GM13977 (cell line): ENCODE measurements at regions not wholly inside any gene's neighbourhood (a gene's known extent, or its start where the extent isn't known, plus 50 kb on each side); places are given as distances from the start of the nearest gene placed in this dataset.
A peak's percentile ranks its signal among the peaks of the same experiment; 100 is the strongest.

ENCODE experiments used
- DNase-seq: peaks from one replicate; pipeline ENCODE4 v3.0.0; 2012; ENCODE audit warnings: low spot score
- CTCF ChIP-seq: IDR thresholded peaks from 2 replicates; pipeline ENCODE4 v1.5.1; 2012; ENCODE audit warnings: mild to moderate bottlenecking, control low read depth; ENCODE audit not compliant: insufficient read depth; ENCODE audit errors: extremely low read depth, missing control alignments
- in situ Hi-C: fragments of 300-500 bp; cut with MboI; formaldehyde crosslinking; loops from one replicate; pipeline ENCODE4 v1.12.0; 2022; ENCODE audit warnings: low sequenced_read_pairs, low pct_unique_long_range_greater_than_20kb, mixed read lengths, inconsistent platforms; ENCODE audit not compliant: unreplicated experiment

- in situ Hi-C loops = no loop called here
- no peak for DNase-seq
- TF ChIP-seq CTCF = no peak
Observed at GRCh38 chr11:64441127-64441526, 82.2 kb downstream of the RPS6KA4 start.

- in situ Hi-C loops = no loop called here
Observed at GRCh38 chr11:64443001-64443400, 84.0 kb downstream of the RPS6KA4 start.

GRCh38 chr11:64444838-64445441 lies 86.0 kb downstream of the RPS6KA4 start:
- DNase-seq = no peak
- in situ Hi-C loops = no loop called here
- no peak for TF ChIP-seq CTCF

More at GRCh38 chr11:64443001-64443400, 84.0 kb downstream of the RPS6KA4 start:
- no peak for TF ChIP-seq CTCF
- DNase-seq = no peak

- no peak for TF ChIP-seq CTCF
- DNase-seq = no peak
- in situ Hi-C loops = no loop called here
Observed at GRCh38 chr11:64445651-64446050, 86.7 kb downstream of the RPS6KA4 start.

GRCh38 chr11:64447831-64448598 lies 89.1 kb downstream of the RPS6KA4 start:
- in situ Hi-C loops = no loop called here
- DNase-seq = peak; percentile 45
- TF ChIP-seq CTCF = no peak

- TF ChIP-seq CTCF = peak; percentile 90
- in situ Hi-C loops = no loop called here
Observed at GRCh38 chr11:64448599-64449380, 89.8 kb downstream of the RPS6KA4 start.

More at GRCh38 chr11:64448599-64449380, 89.8 kb downstream of the RPS6KA4 start:
- DNase-seq = peak; percentile 80
